ENCODE measurements at regions not wholly inside any gene's neighbourhood (a gene's known extent, or its start where the extent isn't known, plus 50 kb on each side); places are given as distances from the start of the nearest gene placed in this dataset.

GRCh38 chr18:73617981-73618380, 529.7 kb downstream of the FBXO15 start:
- Histone ChIP-seq H4K20me1 (ENCODE audit: insufficient read depth, low read length, poor library complexity, severe bottlenecking) (no peaks in the 10 kb centered on the region), H3K9me3 (ENCODE audit: insufficient read depth, low read depth, low read length) (no peaks in the 10 kb centered on the region), H3K9me2 (replicated peaks; ENCODE audit: low read depth, low read length) (no peaks in the 10 kb centered on the region), H3K4me2 (ENCODE audit: low read depth, low read length, poor library complexity, severe bottlenecking) (no peak overlapping the region), H3F3A (ENCODE audit: low read depth) (no peaks in the 10 kb centered on the region), H3K36me3 (ENCODE audit: insufficient read depth, low read length) (no peaks in the 10 kb centered on the region), H3K27me3 (ENCODE audit: insufficient read depth, low read length, poor library complexity, severe bottlenecking) (no peaks in the 10 kb centered on the region), H3K9ac (ENCODE audit: low read depth, low read length, poor library complexity, severe bottlenecking) (no peak overlapping the region), H3K4me3 (ENCODE audit: low read length, poor library complexity, severe bottlenecking) (no peak overlapping the region), H3K4me1 (ENCODE audit: insufficient read depth, low read length, poor library complexity, severe bottlenecking) (no peaks in the 10 kb centered on the region), H2AFZ (ENCODE audit: low read length) (no peak overlapping the region), H3K79me2 (ENCODE audit: insufficient read depth, low read length) (no peaks in the 10 kb centered on the region)
- no peak for TF ChIP-seq EZH2phosphoT487 (IDR thresholded peaks at IDR 0.05; ENCODE audit: borderline replicate concordance)
- TF ChIP-seq CTCF (conservative IDR thresholded peaks at IDR 0.05; ENCODE audit: low read length), result no peak

- TF ChIP-seq EZH2phosphoT487 (IDR thresholded peaks at IDR 0.05; ENCODE audit: borderline replicate concordance) (no peak), CTCF (conservative IDR thresholded peaks at IDR 0.05; ENCODE audit: low read length) (no peak)
- Histone ChIP-seq H3K27me3 (ENCODE audit: insufficient read depth, low read length, poor library complexity, severe bottlenecking) (no peaks in the 10 kb centered on the region), H3K4me3 (ENCODE audit: low read length, poor library complexity, severe bottlenecking) (no peak overlapping the region)
Observed at GRCh38 chr18:73615506-73615905, 532.1 kb downstream of the FBXO15 start.

GRCh38 chr18:73614812-73615211, 532.8 kb downstream of the FBXO15 start:
- H3F3A ChIP-seq (ENCODE audit: low read depth), result no peaks in the 10 kb centered on the region
- no peak overlapping the region for H3K4me3 ChIP-seq (ENCODE audit: low read length, poor library complexity, severe bottlenecking)
- no peak overlapping the region for H2AFZ ChIP-seq (ENCODE audit: low read length)
- no peaks in the 10 kb centered on the region for H3K4me1 ChIP-seq (ENCODE audit: insufficient read depth, low read length, poor library complexity, severe bottlenecking)
- H4K20me1 ChIP-seq (ENCODE audit: insufficient read depth, low read length, poor library complexity, severe bottlenecking), result no peaks in the 10 kb centered on the region
- no peaks in the 10 kb centered on the region for H3K36me3 ChIP-seq (ENCODE audit: insufficient read depth, low read length)
- no peak overlapping the region for H3K4me2 ChIP-seq (ENCODE audit: low read depth, low read length, poor library complexity, severe bottlenecking)
- H3K9me2 ChIP-seq (replicated peaks; ENCODE audit: low read depth, low read length), result no peaks in the 10 kb centered on the region
- no peaks in the 10 kb centered on the region for H3K27me3 ChIP-seq (ENCODE audit: insufficient read depth, low read length, poor library complexity, severe bottlenecking)
- H3K9me3 ChIP-seq (ENCODE audit: insufficient read depth, low read depth, low read length), result no peaks in the 10 kb centered on the region
- TF ChIP-seq EZH2phosphoT487 (IDR thresholded peaks at IDR 0.05; ENCODE audit: borderline replicate concordance), result no peak
- no peak for TF ChIP-seq CTCF (conservative IDR thresholded peaks at IDR 0.05; ENCODE audit: low read length)
- H3K79me2 ChIP-seq (ENCODE audit: insufficient read depth, low read length), result no peaks in the 10 kb centered on the region
- H3K9ac ChIP-seq (ENCODE audit: low read depth, low read length, poor library complexity, severe bottlenecking), result no peak overlapping the region

More at GRCh38 chr18:73615506-73615905, 532.1 kb downstream of the FBXO15 start:
- Histone ChIP-seq H3K9me2 (replicated peaks; ENCODE audit: low read depth, low read length) (no peaks in the 10 kb centered on the region), H3K9me3 (ENCODE audit: insufficient read depth, low read depth, low read length) (no peaks in the 10 kb centered on the region), H3K36me3 (ENCODE audit: insufficient read depth, low read length) (no peaks in the 10 kb centered on the region), H3K4me2 (ENCODE audit: low read depth, low read length, poor library complexity, severe bottlenecking) (no peak overlapping the region), H3K9ac (ENCODE audit: low read depth, low read length, poor library complexity, severe bottlenecking) (no peak overlapping the region), H4K20me1 (ENCODE audit: insufficient read depth, low read length, poor library complexity, severe bottlenecking) (no peaks in the 10 kb centered on the region), H2AFZ (ENCODE audit: low read length) (no peak overlapping the region), H3F3A (ENCODE audit: low read depth) (no peaks in the 10 kb centered on the region), H3K79me2 (ENCODE audit: insufficient read depth, low read length) (no peaks in the 10 kb centered on the region), H3K4me1 (ENCODE audit: insufficient read depth, low read length, poor library complexity, severe bottlenecking) (no peaks in the 10 kb centered on the region)

Data from Loucy (cell line).